ENCODE measurements at regions not wholly inside any gene's neighbourhood (a gene's known extent, or its start where the extent isn't known, plus 50 kb on each side); places are given as distances from the start of the nearest gene placed in this dataset.

- BruUV-seq (replicated peaks) = no TSS peak
- intact Hi-C loops (cut with micrococcal nuclease; ENCODE audit: unreplicated experiment) = no loop called here
- H3F3A ChIP-seq (ENCODE audit: insufficient read depth, low read depth) = peaks cover 18% of the 10 kb centered on the region; the same call in 1 of the 2 replicates
- no peak for DNase-seq
- H4K20me1 ChIP-seq (ENCODE audit: insufficient read depth) = no peaks in the 10 kb centered on the region
- H3K79me2 ChIP-seq (ENCODE audit: low read depth) = no peaks in the 10 kb centered on the region
- CTCF ChIA-PET = interaction anchor here (0.5 to 0.7 kb wide), 3 partner anchors 31 to 152 kb away, joined by 3 to 6 read pairs (median 4); no protein-coding TSS in a partner anchor
- H3K4me2 ChIP-seq = no peak overlapping the region
- no peak overlapping the region for H3K27ac ChIP-seq
- POLR2A ChIA-PET (ENCODE audit: unreplicated experiment) = no interaction called here
- H3K4me1 ChIP-seq (replicated peaks; ENCODE audit: insufficient read depth) = peaks cover 37% of the 10 kb centered on the region
- no peaks in the 10 kb centered on the region for H3K9me3 ChIP-seq (ENCODE audit: insufficient read depth, low read depth)
- H3K27me3 ChIP-seq (ENCODE audit: insufficient read depth, low read depth) = no peaks in the 10 kb centered on the region
- no peaks in the 10 kb centered on the region for H3K9me2 ChIP-seq (ENCODE audit: insufficient read depth)
- H2AFZ ChIP-seq = no peak overlapping the region
- no peak overlapping the region for H3K4me3 ChIP-seq
- TF ChIP-seq CTCF (conservative IDR thresholded peaks at IDR 0.05) (no peak), EZH2 (IDR thresholded peaks at IDR 0.05; ENCODE audit: low read depth) (no peak)
- H3K36me3 ChIP-seq (ENCODE audit: low read depth) = no peaks in the 10 kb centered on the region
Observed at GRCh38 chr2:43126817-43127207, 99.6 kb downstream of the ZFP36L2 start.

- no peak overlapping the region for H2AFZ ChIP-seq
- H3K4me3 ChIP-seq = no peak overlapping the region
- BruUV-seq (replicated peaks) = no TSS peak
- H3K9me2 ChIP-seq (ENCODE audit: insufficient read depth) = no peaks in the 10 kb centered on the region
- no peaks in the 10 kb centered on the region for H3K79me2 ChIP-seq (ENCODE audit: low read depth)
- H4K20me1 ChIP-seq (ENCODE audit: insufficient read depth) = no peaks in the 10 kb centered on the region
- no peaks in the 10 kb centered on the region for H3K27me3 ChIP-seq (ENCODE audit: insufficient read depth, low read depth)
- no peaks in the 10 kb centered on the region for H3K36me3 ChIP-seq (ENCODE audit: low read depth)
- H3F3A ChIP-seq (ENCODE audit: insufficient read depth, low read depth) = peaks cover 12% of the 10 kb centered on the region; the same call in 1 of the 2 replicates
- H3K4me1 ChIP-seq (replicated peaks; ENCODE audit: insufficient read depth) = peaks cover 24% of the 10 kb centered on the region
- H3K9me3 ChIP-seq (ENCODE audit: insufficient read depth, low read depth) = no peaks in the 10 kb centered on the region
- intact Hi-C loops (cut with micrococcal nuclease; ENCODE audit: unreplicated experiment) = no loop called here
- no peak for TF ChIP-seq CTCF (conservative IDR thresholded peaks at IDR 0.05)
- no peak for TF ChIP-seq EZH2 (IDR thresholded peaks at IDR 0.05; ENCODE audit: low read depth)
- no peak overlapping the region for H3K4me2 ChIP-seq
- H3K27ac ChIP-seq = no peak overlapping the region
- POLR2A ChIA-PET (ENCODE audit: unreplicated experiment) = no interaction called here
- CTCF ChIA-PET = no interaction called here
- DNase-seq = no peak
Observed at GRCh38 chr2:43125090-43125998, 101.1 kb downstream of the ZFP36L2 start.

- BruUV-seq (replicated peaks) = no TSS peak
- TF ChIP-seq EZH2 (IDR thresholded peaks at IDR 0.05; ENCODE audit: low read depth) (no peak), CTCF (conservative IDR thresholded peaks at IDR 0.05) (no peak)
- peaks cover 18% of the 10 kb centered on the region for H3K4me1 ChIP-seq (replicated peaks; ENCODE audit: insufficient read depth)
- ChIA-PET CTCF (interaction anchor here (0.5 kb wide), 1 partner anchor 174 kb away, joined by 4 read pairs; no protein-coding TSS in a partner anchor), POLR2A (ENCODE audit: unreplicated experiment) (no interaction called here)
- H3K79me2 ChIP-seq (ENCODE audit: low read depth) = no peaks in the 10 kb centered on the region
- no peak for DNase-seq
- H3K27ac ChIP-seq = no peak overlapping the region
- H2AFZ ChIP-seq = no peak overlapping the region
- no peaks in the 10 kb centered on the region for H3K9me2 ChIP-seq (ENCODE audit: insufficient read depth)
- H3K27me3 ChIP-seq (ENCODE audit: insufficient read depth, low read depth) = no peaks in the 10 kb centered on the region
- no peaks in the 10 kb centered on the region for H4K20me1 ChIP-seq (ENCODE audit: insufficient read depth)
- H3K9me3 ChIP-seq (ENCODE audit: insufficient read depth, low read depth) = no peaks in the 10 kb centered on the region
- H3K36me3 ChIP-seq (ENCODE audit: low read depth) = no peaks in the 10 kb centered on the region
- H3K4me3 ChIP-seq = no peak overlapping the region
- peaks cover 9% of the 10 kb centered on the region; the same call in 1 of the 2 replicates for H3F3A ChIP-seq (ENCODE audit: insufficient read depth, low read depth)
- H3K4me2 ChIP-seq = no peak overlapping the region
- intact Hi-C loops (cut with micrococcal nuclease; ENCODE audit: unreplicated experiment) = no loop called here
Observed at GRCh38 chr2:43124687-43125057, 101.7 kb downstream of the ZFP36L2 start.

Measured in PC-9 (cell line).